Hepatocyte (in vitro differentiated cells): ENCODE measurements at regions not wholly inside any gene's neighbourhood (a gene's known extent, or its start where the extent isn't known, plus 50 kb on each side); places are given as distances from the start of the nearest gene placed in this dataset.

Experiments
- DNase-seq: peaks from one replicate; pipeline ENCODE4 v3.0.0-alpha.2; 2016; ENCODE audit warnings: low spot score
- H2AFZ ChIP-seq: fragments of 200-600 bp; sonication (generic); 2 replicates; pipeline ENCODE4 v1.6.0; 2016; ENCODE audit warnings: antibody characterized with exemption, mild to moderate bottlenecking
- H3K27ac ChIP-seq: fragments of 200-600 bp; sonication (generic); 2 replicates; pipeline ENCODE4 v1.5.1; 2016; ENCODE audit warnings: mild to moderate bottlenecking
- H3K27me3 ChIP-seq: fragments of 200-600 bp; sonication (generic); 2 replicates; pipeline ENCODE4 v1.6.1; 2016
- H3K36me3 ChIP-seq: fragments of 200-600 bp; sonication (generic); replicated peaks from 2 replicates; pipeline ENCODE4 v1.5.1; 2016; ENCODE audit warnings: low read depth; ENCODE audit not compliant: insufficient read depth
- H3K4me1 ChIP-seq: fragments of 200-600 bp; sonication (generic); 2 replicates; pipeline ENCODE4 v1.5.1; 2016; ENCODE audit warnings: mild to moderate bottlenecking, moderate library complexity; ENCODE audit not compliant: insufficient read depth
- H3K4me2 ChIP-seq: fragments of 200-600 bp; sonication (generic); 2 replicates; pipeline ENCODE4 v1.6.0; 2016
- H3K4me3 ChIP-seq: fragments of 200-600 bp; sonication (generic); 2 replicates; pipeline ENCODE4 v1.5.1; 2016; ENCODE audit warnings: mild to moderate bottlenecking
- H3K79me2 ChIP-seq: fragments of 200-600 bp; sonication (generic); 2 replicates; pipeline ENCODE4 v1.6.0; 2017; ENCODE audit warnings: mild to moderate bottlenecking
- H3K9me2 ChIP-seq: fragments of 200-600 bp; sonication (generic); replicated peaks from 2 replicates; pipeline ENCODE4 v1.6.0; 2017; ENCODE audit warnings: mild to moderate bottlenecking; ENCODE audit not compliant: insufficient read depth
- H3K9me3 ChIP-seq: fragments of 200-600 bp; sonication (generic); 2 replicates; pipeline ENCODE4 v1.5.1; 2016; ENCODE audit warnings: low read depth, mild to moderate bottlenecking
- H4K20me1 ChIP-seq: fragments of 200-600 bp; sonication (generic); 2 replicates; pipeline ENCODE4 v1.6.0; 2016; ENCODE audit warnings: mild to moderate bottlenecking; ENCODE audit not compliant: insufficient read depth, poor library complexity, severe bottlenecking
- EZH2 ChIP-seq: fragments of 200-600 bp; sonication (generic); IDR thresholded peaks from 2 replicates; pipeline ENCODE4 v1.6.1; 2016; ENCODE audit warnings: antibody characterized with exemption, mild to moderate bottlenecking, borderline replicate concordance
- EZH2phosphoT487 ChIP-seq: fragments of 200-600 bp; sonication (generic); IDR thresholded peaks from one replicate; pipeline ENCODE4 v1.6.1; 2018; ENCODE audit warnings: antibody characterized with exemption, mild to moderate bottlenecking, low read depth, moderate library complexity; ENCODE audit not compliant: unreplicated experiment, severe bottlenecking
- WGBS: methylation state at CpG from one replicate; pipeline ENCODE4 v1.1.6; 2016; ENCODE audit warnings: low lambda C conversion rate; ENCODE audit errors: missing lambda C conversion rate; 5-methylcytosine and 5-hydroxymethylcytosine counted together
- TF ChIP-seq, protein P1 (sequence below): fragments of 200-600 bp; sonication (generic); IDR thresholded peaks from 2 replicates; pipeline ENCODE4 v1.5.1; 2016; ENCODE audit warnings: antibody characterized with exemption, mild to moderate bottlenecking; ENCODE audit not compliant: poor library complexity

DNA sequence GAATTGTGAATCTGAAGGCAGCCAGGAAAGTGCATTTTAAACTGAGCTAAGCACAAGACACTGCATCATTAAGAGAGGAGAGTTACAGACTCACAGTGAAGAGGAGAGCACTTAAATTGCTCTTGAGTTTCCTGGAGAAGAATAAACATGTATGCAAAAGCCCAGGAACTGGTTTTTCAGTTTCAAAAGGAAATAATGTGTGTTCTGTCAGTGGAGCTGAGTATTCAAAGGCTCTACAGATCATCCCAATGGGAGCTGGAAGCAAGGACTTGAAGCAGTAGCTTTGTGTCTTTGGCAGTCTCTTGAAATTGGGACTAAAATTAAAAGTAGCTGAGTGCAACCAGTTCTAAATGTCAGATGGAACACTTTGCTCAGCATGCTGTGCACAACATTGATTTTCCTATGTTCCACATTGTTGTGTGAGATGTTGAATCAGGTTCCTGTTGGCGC, 147.5 kb upstream of the ANK2 start:
- Histone ChIP-seq H3K79me2 (no peaks in the 10 kb centered on the region), H3K9me2 (no peaks in the 10 kb centered on the region), H3K4me1 (peaks cover under 1% of the 10 kb centered on the region), H3K4me2 (no peak overlapping the region), H3K9me3 (no peaks in the 10 kb centered on the region), H3K27me3 (no peaks in the 10 kb centered on the region), H3K4me3 (no peak overlapping the region), H3K36me3 (no peaks in the 10 kb centered on the region), H2AFZ (no peak overlapping the region), H3K27ac (no peak overlapping the region), H4K20me1 (no peaks in the 10 kb centered on the region)
- DNase-seq, result no peak
- no peak for TF ChIP-seq EZH2
- no peak for TF ChIP-seq EZH2phosphoT487
- TF ChIP-seq, protein P1, sequence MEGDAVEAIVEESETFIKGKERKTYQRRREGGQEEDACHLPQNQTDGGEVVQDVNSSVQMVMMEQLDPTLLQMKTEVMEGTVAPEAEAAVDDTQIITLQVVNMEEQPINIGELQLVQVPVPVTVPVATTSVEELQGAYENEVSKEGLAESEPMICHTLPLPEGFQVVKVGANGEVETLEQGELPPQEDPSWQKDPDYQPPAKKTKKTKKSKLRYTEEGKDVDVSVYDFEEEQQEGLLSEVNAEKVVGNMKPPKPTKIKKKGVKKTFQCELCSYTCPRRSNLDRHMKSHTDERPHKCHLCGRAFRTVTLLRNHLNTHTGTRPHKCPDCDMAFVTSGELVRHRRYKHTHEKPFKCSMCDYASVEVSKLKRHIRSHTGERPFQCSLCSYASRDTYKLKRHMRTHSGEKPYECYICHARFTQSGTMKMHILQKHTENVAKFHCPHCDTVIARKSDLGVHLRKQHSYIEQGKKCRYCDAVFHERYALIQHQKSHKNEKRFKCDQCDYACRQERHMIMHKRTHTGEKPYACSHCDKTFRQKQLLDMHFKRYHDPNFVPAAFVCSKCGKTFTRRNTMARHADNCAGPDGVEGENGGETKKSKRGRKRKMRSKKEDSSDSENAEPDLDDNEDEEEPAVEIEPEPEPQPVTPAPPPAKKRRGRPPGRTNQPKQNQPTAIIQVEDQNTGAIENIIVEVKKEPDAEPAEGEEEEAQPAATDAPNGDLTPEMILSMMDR, result no peak
- WGBS, result 96% methylated on average over 1 of the region's 1 CpG

GRCh38 chr4:112905728-112906127, 143.7 kb upstream of the ANK2 start:
- Histone ChIP-seq H3K4me1 (no peaks in the 10 kb centered on the region), H3K4me3 (no peak overlapping the region), H3K9me3 (no peaks in the 10 kb centered on the region), H3K27me3 (no peaks in the 10 kb centered on the region), H3K27ac (no peak overlapping the region), H4K20me1 (no peaks in the 10 kb centered on the region), H2AFZ (no peak overlapping the region), H3K4me2 (no peak overlapping the region), H3K36me3 (no peaks in the 10 kb centered on the region), H3K79me2 (no peaks in the 10 kb centered on the region), H3K9me2 (no peaks in the 10 kb centered on the region)
- 86% methylated on average over 4 of the region's 4 CpGs for WGBS
- no peak for DNase-seq
- TF ChIP-seq EZH2phosphoT487 (no peak), EZH2 (no peak)
- TF ChIP-seq, protein P1, result no peak

GRCh38 chr4:112908511-112908910, 140.9 kb upstream of the ANK2 start:
- H3K79me2 ChIP-seq, result no peaks in the 10 kb centered on the region
- no peak for DNase-seq
- no peaks in the 10 kb centered on the region for H3K36me3 ChIP-seq
- TF ChIP-seq, protein P1, result no peak
- no peak for TF ChIP-seq EZH2
- TF ChIP-seq EZH2phosphoT487, result no peak
- H3K4me1 ChIP-seq, result no peaks in the 10 kb centered on the region
- no peaks in the 10 kb centered on the region for H3K9me3 ChIP-seq
- 93% methylated on average over 1 of the region's 1 CpG for WGBS
- H3K27me3 ChIP-seq, result no peaks in the 10 kb centered on the region
- H3K27ac ChIP-seq, result no peak overlapping the region
- H3K4me3 ChIP-seq, result no peak overlapping the region
- H3K9me2 ChIP-seq, result no peaks in the 10 kb centered on the region
- no peak overlapping the region for H3K4me2 ChIP-seq
- no peak overlapping the region for H2AFZ ChIP-seq
- H4K20me1 ChIP-seq, result no peaks in the 10 kb centered on the region

- Histone ChIP-seq H3K9me2 (no peaks in the 10 kb centered on the region), H3K27ac (no peak overlapping the region), H3K4me1 (no peaks in the 10 kb centered on the region), H3K79me2 (no peaks in the 10 kb centered on the region), H3K9me3 (no peaks in the 10 kb centered on the region), H3K36me3 (no peaks in the 10 kb centered on the region), H3K27me3 (no peaks in the 10 kb centered on the region), H3K4me3 (no peak overlapping the region), H4K20me1 (no peaks in the 10 kb centered on the region), H2AFZ (no peak overlapping the region), H3K4me2 (peak overlapping the region; percentile 58)
- peak; percentile 21 for DNase-seq
- TF ChIP-seq EZH2phosphoT487 (no peak), EZH2 (no peak)
- TF ChIP-seq, protein P1, result peak; percentile 5
- WGBS, result 58% methylated on average over 7 of the region's 7 CpGs
Measured at GRCh38 chr4:112910109-112910736, 139.2 kb upstream of the ANK2 start.
